ENCODE measurements at regions not wholly inside any gene's neighbourhood (a gene's known extent, or its start where the extent isn't known, plus 50 kb on each side); places are given as distances from the start of the nearest gene placed in this dataset.

- TF ChIP-seq CTCF (conservative IDR thresholded peaks at IDR 0.05 in 1 of 2, IDR thresholded peaks at IDR 0.05 in 1 of 2; ENCODE audit: low read depth in 1 of 2, low read length in 2 of 2) (no peak), EZH2 (IDR thresholded peaks at IDR 0.05; ENCODE audit: low read length, missing control alignments) (no peak)
Observed at GRCh38 chr4:83180431-83180968, 66.0 kb upstream of the PLAC8 start.

All from fibroblast of lung (primary cell).